ENCODE measurements at regions not wholly inside any gene's neighbourhood (a gene's known extent, or its start where the extent isn't known, plus 50 kb on each side); places are given as distances from the start of the nearest gene placed in this dataset.
A peak's percentile ranks its signal among the peaks of the same experiment; 100 is the strongest.

DNA sequence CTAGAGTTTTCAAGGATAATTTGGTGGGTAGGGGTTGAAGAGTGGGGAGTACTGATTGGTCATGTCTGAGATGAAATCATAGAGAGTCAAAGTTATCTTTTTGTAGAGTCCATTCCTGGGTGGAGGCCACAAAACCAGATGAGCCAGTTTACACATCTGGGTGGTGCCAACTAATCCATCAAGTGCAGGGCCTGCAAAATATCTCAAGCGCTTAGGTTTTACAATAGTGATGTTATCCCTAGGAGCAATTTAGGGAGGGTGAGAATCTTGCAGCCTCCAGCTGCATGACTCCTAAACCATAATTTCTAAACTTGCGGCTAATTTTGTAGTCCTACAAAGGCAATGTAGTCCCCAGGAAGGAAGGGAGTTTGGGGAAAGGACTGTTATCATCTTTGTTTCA lies 988.3 kb upstream of the LCORL start:
- peaks cover 0 to 2% (median 0%) of the 10 kb centered on the region in 3 donors for H3K9me3 Mint-ChIP-seq
- H3K27ac Mint-ChIP-seq, result no peak overlapping the region
- no peaks in the 10 kb centered on the region for H3K4me1 Mint-ChIP-seq
- peaks cover 1% of the 10 kb centered on the region for H3K36me3 Mint-ChIP-seq
- no peak overlapping the region for H3K4me3 Mint-ChIP-seq
- H3K27me3 Mint-ChIP-seq, result no peaks in the 10 kb centered on the region

GRCh38 chr4:19005211-19005610 lies 983.7 kb upstream of the LCORL start:
- Mint-ChIP-seq H3K4me3 (no peak overlapping the region), H3K27ac (no peak overlapping the region), H3K4me1 (no peaks in the 10 kb centered on the region), H3K27me3 (no peaks in the 10 kb centered on the region), H3K9me3 (peaks cover 0 to 6% (median 2%) of the 10 kb centered on the region in 3 donors), H3K36me3 (peaks cover 1% of the 10 kb centered on the region)

GRCh38 chr4:19002170-19002569 lies 980.6 kb upstream of the LCORL start:
- Mint-ChIP-seq H3K27ac (no peak overlapping the region), H3K9me3 (peaks cover 4 to 9% (median 6%) of the 10 kb centered on the region in 3 donors), H3K4me1 (no peaks in the 10 kb centered on the region), H3K36me3 (no peaks in the 10 kb centered on the region), H3K4me3 (no peak overlapping the region), H3K27me3 (no peaks in the 10 kb centered on the region)

DNA sequence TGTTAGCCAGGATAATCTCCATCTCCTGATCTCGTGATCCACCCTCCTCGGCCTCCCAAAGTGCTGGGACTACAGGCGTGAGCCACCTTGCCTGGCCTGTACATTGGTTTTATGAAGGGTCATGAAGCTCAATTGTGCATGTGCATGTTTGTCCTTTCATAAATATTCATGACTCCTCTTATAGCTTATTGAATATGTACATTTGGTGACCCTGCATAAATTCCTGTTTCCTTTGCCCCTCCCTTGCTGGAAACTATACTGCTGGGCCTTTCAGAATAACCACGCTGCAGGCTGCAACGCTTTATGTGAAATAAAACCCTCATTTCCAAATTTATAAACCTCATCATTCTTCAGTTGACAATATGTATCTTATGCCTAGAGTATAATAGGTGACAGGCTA lies 978.0 kb upstream of the LCORL start:
- no peaks in the 10 kb centered on the region for H3K27me3 Mint-ChIP-seq

GRCh38 chr4:18981234-18981615 lies 959.7 kb upstream of the LCORL start:
- peaks cover 0 to 12% (median 8%) of the 10 kb centered on the region in 3 donors for H3K4me1 Mint-ChIP-seq
- no peaks in the 10 kb centered on the region for H3K27me3 Mint-ChIP-seq
- peaks cover 0 to 10% (median 4%) of the 10 kb centered on the region in 3 donors for H3K9me3 Mint-ChIP-seq
- peak overlapping the region in 1 of 4 donors; percentile 1 for H3K4me3 Mint-ChIP-seq
- H3K27ac Mint-ChIP-seq, result no peak overlapping the region
- peaks cover 1% of the 10 kb centered on the region for H3K36me3 Mint-ChIP-seq

More for the DNA sequence above, 978.0 kb upstream of the LCORL start:
- Mint-ChIP-seq H3K9me3 (peaks cover 3 to 9% (median 6%) of the 10 kb centered on the region in 3 donors), H3K27ac (no peak overlapping the region), H3K36me3 (no peaks in the 10 kb centered on the region), H3K4me3 (no peak overlapping the region), H3K4me1 (no peaks in the 10 kb centered on the region)

GRCh38 chr4:18980516-18981233 lies 959.1 kb upstream of the LCORL start:
- Mint-ChIP-seq H3K9me3 (peaks cover 0 to 10% (median 4%) of the 10 kb centered on the region in 3 donors), H3K4me3 (peak overlapping the region in 2 of 4 donors; percentile 1 to 30), H3K27ac (peak overlapping the region in 2 of 3 donors; percentile 25 to 36), H3K27me3 (no peaks in the 10 kb centered on the region), H3K4me1 (peaks cover 0 to 12% (median 8%) of the 10 kb centered on the region in 3 donors), H3K36me3 (peaks cover 1% of the 10 kb centered on the region)

- Mint-ChIP-seq H3K4me3 (no peak overlapping the region), H3K9me3 (peaks cover 0 to 12% (median 2%) of the 10 kb centered on the region in 3 donors), H3K27me3 (no peaks in the 10 kb centered on the region), H3K27ac (no peak overlapping the region), H3K36me3 (no peaks in the 10 kb centered on the region), H3K4me1 (peaks cover 0 to 12% (median 8%) of the 10 kb centered on the region in 3 donors)
Measured at GRCh38 chr4:18976884-18977283, 955.3 kb upstream of the LCORL start.

GRCh38 chr4:18975916-18976808 lies 954.6 kb upstream of the LCORL start:
- no peaks in the 10 kb centered on the region for H3K36me3 Mint-ChIP-seq
- no peaks in the 10 kb centered on the region for H3K27me3 Mint-ChIP-seq

GRCh38 chr4:18973296-18973695 lies 951.7 kb upstream of the LCORL start:
- H3K27ac Mint-ChIP-seq, result no peak overlapping the region
- no peak overlapping the region for H3K4me3 Mint-ChIP-seq
- no peaks in the 10 kb centered on the region for H3K4me1 Mint-ChIP-seq
- H3K9me3 Mint-ChIP-seq, result peaks cover 0 to 10% (median 2%) of the 10 kb centered on the region in 3 donors
- no peaks in the 10 kb centered on the region for H3K27me3 Mint-ChIP-seq
- no peaks in the 10 kb centered on the region for H3K36me3 Mint-ChIP-seq

More at GRCh38 chr4:18975916-18976808, 954.6 kb upstream of the LCORL start:
- Mint-ChIP-seq H3K9me3 (peaks cover 0 to 17% (median 2%) of the 10 kb centered on the region in 3 donors), H3K4me1 (peaks cover 0 to 9% (median 8%) of the 10 kb centered on the region in 3 donors), H3K27ac (no peak overlapping the region), H3K4me3 (no peak overlapping the region)

DNA sequence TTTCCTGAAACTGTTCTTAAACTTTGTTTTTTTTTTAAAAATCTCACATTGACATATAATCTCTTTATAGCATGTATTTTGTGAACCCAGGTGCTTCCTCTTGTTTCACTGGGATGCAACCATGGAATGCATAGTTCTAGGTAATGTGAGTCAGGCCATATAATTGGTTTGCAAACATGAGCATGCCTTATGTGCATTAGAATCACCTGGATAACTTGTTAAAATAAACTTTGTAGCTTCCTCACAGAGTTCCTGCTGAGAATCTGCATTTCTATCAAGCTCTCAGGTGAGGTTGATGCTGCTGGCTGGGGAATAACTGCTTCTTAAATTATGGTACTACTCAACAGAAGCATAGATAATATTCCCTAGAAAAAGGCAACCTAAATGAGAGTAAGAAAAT lies 940.3 kb upstream of the LCORL start:
- Mint-ChIP-seq H3K27ac (no peak overlapping the region), H3K4me1 (no peaks in the 10 kb centered on the region), H3K4me3 (no peak overlapping the region), H3K27me3 (no peaks in the 10 kb centered on the region), H3K36me3 (peaks cover 3% of the 10 kb centered on the region), H3K9me3 (peaks cover 2 to 4% (median 3%) of the 10 kb centered on the region in 3 donors)

DNA sequence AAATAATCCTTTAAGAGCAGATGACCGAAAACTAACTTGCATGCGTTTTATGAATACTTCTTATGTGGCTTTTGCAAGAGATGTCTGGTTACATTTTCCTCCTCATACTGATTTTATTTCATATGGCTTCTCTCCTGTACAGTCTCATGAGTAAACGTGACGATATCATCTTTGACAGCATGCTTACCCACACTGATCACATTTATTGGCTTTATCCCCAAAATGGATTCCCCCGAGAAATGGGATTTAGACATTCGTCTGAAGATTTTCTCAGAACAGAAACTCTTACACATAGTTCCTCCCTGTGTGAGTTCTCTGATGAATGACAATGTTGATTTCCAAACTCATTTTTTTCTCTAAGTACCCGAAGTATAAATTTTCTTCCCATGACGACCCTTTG lies 939.7 kb upstream of the LCORL start:
- Mint-ChIP-seq H3K27ac (no peak overlapping the region), H3K4me3 (no peak overlapping the region), H3K36me3 (peaks cover 3% of the 10 kb centered on the region)

DNA sequence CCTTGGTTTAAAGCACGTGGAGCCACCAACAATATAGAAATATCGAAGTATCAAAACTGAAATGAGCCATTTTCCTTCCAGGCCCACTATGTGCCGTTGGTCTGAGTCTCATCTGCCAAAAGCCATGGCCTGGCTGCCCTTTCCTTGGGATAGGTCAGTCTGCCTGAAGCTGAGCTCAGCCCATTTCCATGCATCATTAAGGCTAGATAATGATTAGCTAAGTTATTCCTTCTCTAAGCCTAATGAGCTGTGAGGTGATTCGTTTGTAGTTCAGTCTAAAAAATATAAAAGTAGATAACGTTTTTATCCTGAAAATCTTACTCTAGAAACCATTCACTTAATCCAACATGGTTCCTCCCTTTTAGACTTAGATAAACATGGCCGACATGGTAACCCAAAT lies 936.2 kb upstream of the LCORL start:
- peaks cover 0 to 7% (median 0%) of the 10 kb centered on the region in 3 donors for H3K9me3 Mint-ChIP-seq
- peaks cover 3% of the 10 kb centered on the region for H3K36me3 Mint-ChIP-seq
- H3K27me3 Mint-ChIP-seq, result no peaks in the 10 kb centered on the region
- H3K27ac Mint-ChIP-seq, result no peak overlapping the region
- no peak overlapping the region for H3K4me3 Mint-ChIP-seq
- H3K4me1 Mint-ChIP-seq, result no peaks in the 10 kb centered on the region

More for the DNA sequence above, 939.7 kb upstream of the LCORL start:
- peaks cover 2 to 4% (median 3%) of the 10 kb centered on the region in 3 donors for H3K9me3 Mint-ChIP-seq
- no peaks in the 10 kb centered on the region for H3K27me3 Mint-ChIP-seq
- no peaks in the 10 kb centered on the region for H3K4me1 Mint-ChIP-seq

GRCh38 chr4:18954538-18954937 lies 933.0 kb upstream of the LCORL start:
- peaks cover 3% of the 10 kb centered on the region for H3K36me3 Mint-ChIP-seq
- H3K27ac Mint-ChIP-seq, result no peak overlapping the region
- H3K9me3 Mint-ChIP-seq, result peaks cover 0 to 7% (median 3%) of the 10 kb centered on the region in 3 donors
- no peaks in the 10 kb centered on the region for H3K27me3 Mint-ChIP-seq
- no peak overlapping the region for H3K4me3 Mint-ChIP-seq
- H3K4me1 Mint-ChIP-seq, result peaks cover 0 to 1% (median 0%) of the 10 kb centered on the region in 3 donors

GRCh38 chr4:18953613-18954012 lies 932.1 kb upstream of the LCORL start:
- Mint-ChIP-seq H3K36me3 (peaks cover 3% of the 10 kb centered on the region), H3K27me3 (no peaks in the 10 kb centered on the region)

DNA sequence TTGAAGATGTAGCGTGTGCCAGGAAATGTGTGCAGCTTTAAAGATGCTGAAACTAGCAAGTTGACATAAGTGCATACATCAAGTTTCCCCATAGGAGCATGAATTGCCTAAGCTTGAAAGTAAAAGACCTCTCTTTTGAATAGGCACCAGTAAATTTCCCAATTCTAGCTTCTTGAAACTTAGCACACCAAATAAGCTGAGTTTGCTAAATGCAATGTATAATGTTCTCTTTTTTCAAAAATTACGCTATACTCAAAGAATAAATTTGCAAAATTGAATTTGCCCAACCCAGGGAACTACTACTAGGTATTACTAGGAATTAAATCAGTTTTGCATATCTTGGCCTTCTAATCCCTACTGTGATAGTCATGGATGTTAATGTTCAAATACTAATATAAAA lies 923.9 kb upstream of the LCORL start:
- no peaks in the 10 kb centered on the region for H3K27me3 Mint-ChIP-seq
- peaks cover 1% of the 10 kb centered on the region for H3K36me3 Mint-ChIP-seq
- no peak overlapping the region for H3K4me3 Mint-ChIP-seq
- no peak overlapping the region for H3K27ac Mint-ChIP-seq
- H3K4me1 Mint-ChIP-seq, result no peaks in the 10 kb centered on the region
- H3K9me3 Mint-ChIP-seq, result peaks cover 2 to 10% (median 3%) of the 10 kb centered on the region in 3 donors

More at GRCh38 chr4:18953613-18954012, 932.1 kb upstream of the LCORL start:
- peaks cover 0 to 7% (median 3%) of the 10 kb centered on the region in 3 donors for H3K9me3 Mint-ChIP-seq
- peaks cover 0 to 1% (median 0%) of the 10 kb centered on the region in 3 donors for H3K4me1 Mint-ChIP-seq
- no peak overlapping the region for H3K4me3 Mint-ChIP-seq
- H3K27ac Mint-ChIP-seq, result no peak overlapping the region

All from IgD-negative memory B cell (primary cell).